WTC11 (cell line): ENCODE measurements at regions not wholly inside any gene's neighbourhood (a gene's known extent, or its start where the extent isn't known, plus 50 kb on each side); places are given as distances from the start of the nearest gene placed in this dataset.
"Not testable (repeated sequence)": the region's sequence is repeated elsewhere in the genome, so short reads cannot be mapped to it uniquely, and the experiment has no call there.

Source experiments
- ATAC-seq: fragments of 200-7000 bp; cut with Tn5 transposase; 2 replicates; pipeline ENCODE4 v1.10.0; 2021; ENCODE audit warnings: mild to moderate bottlenecking, moderate library complexity
- CTCF ChIA-PET: fragments of 300-600 bp; sonication (Branson Sonifier 250); formaldehyde crosslinking; loops from one replicate; lab custom pipeline; 2021; ENCODE audit warnings: antibody characterized with exemption; lab: Charles Lee
- POLR2A ChIA-PET: fragments of 350-600 bp; sonication (Branson Sonifier 250); formaldehyde crosslinking; loops from one replicate; lab custom pipeline; 2021; ENCODE audit warnings: antibody characterized with exemption; lab: Charles Lee
- DNase-seq: peaks from one replicate; pipeline ENCODE4 v3.0.0; 2021; ENCODE audit warnings: low spot score
- H3K27ac Mint-ChIP-seq: 2 replicates; pipeline ENCODE4 v1.8.0; 2021; ENCODE audit warnings: mixed read lengths
- H3K27me3 Mint-ChIP-seq: 2 replicates; pipeline ENCODE4 v1.8.0; 2021; ENCODE audit warnings: low read depth, mild to moderate bottlenecking, moderate library complexity, mixed read lengths
- H3K36me3 Mint-ChIP-seq: 2 replicates; pipeline ENCODE4 v1.8.0; 2021; ENCODE audit warnings: mixed read lengths
- H3K4me1 Mint-ChIP-seq: 2 replicates; pipeline ENCODE4 v1.8.0; 2022; ENCODE audit warnings: mixed read lengths
- H3K4me3 Mint-ChIP-seq: 2 replicates; pipeline ENCODE4 v1.8.0; 2021; ENCODE audit warnings: mild to moderate bottlenecking, moderate library complexity, mixed read lengths
- H3K9me3 Mint-ChIP-seq: 2 replicates; pipeline ENCODE4 v1.8.0; 2021; ENCODE audit warnings: mixed read lengths
- CTCF ChIP-seq: fragments of 200-600 bp; IDR thresholded peaks from 2 replicates; pipeline ENCODE4 v1.8.0; 2022; ENCODE audit warnings: antibody characterized with exemption
- ELF4 ChIP-seq: sonication (generic); formaldehyde crosslinking; IDR thresholded peaks from 2 replicates; pipeline ENCODE4 v1.8.1; 2022; ENCODE audit warnings: low read depth, mild to moderate bottlenecking, moderate library complexity, missing genetic modification reagents
- EMX1 ChIP-seq: fragments of 250-450 bp; sonication (Bioruptor Pico); IDR thresholded peaks from 2 replicates; pipeline ENCODE4 v1.8.0; 2021; ENCODE audit warnings: mild to moderate bottlenecking
- KAT7 ChIP-seq: sonication (generic); formaldehyde crosslinking; IDR thresholded peaks from 2 replicates; pipeline ENCODE4 v1.8.1; 2023; ENCODE audit warnings: missing genetic modification reagents, mild to moderate bottlenecking, borderline replicate concordance
- MLX ChIP-seq: sonication (generic); formaldehyde crosslinking; IDR thresholded peaks from 2 replicates; pipeline ENCODE4 v1.8.1; 2023; ENCODE audit warnings: mild to moderate bottlenecking, missing genetic modification reagents, moderate library complexity
- NFYB ChIP-seq: sonication (generic); formaldehyde crosslinking; conservative IDR thresholded peaks from 2 replicates; pipeline ENCODE4 v1.8.0; 2022; ENCODE audit warnings: low read depth, missing genetic modification reagents
- PRDM15 ChIP-seq: sonication (generic); formaldehyde crosslinking; IDR thresholded peaks from 2 replicates; pipeline ENCODE4 v1.8.0; 2022; ENCODE audit warnings: missing genetic modification reagents
- RELA ChIP-seq: sonication (generic); formaldehyde crosslinking; IDR thresholded peaks from 2 replicates; pipeline ENCODE4 v1.8.1; 2022; ENCODE audit warnings: missing genetic modification reagents, mild to moderate bottlenecking, borderline replicate concordance
- TEAD1 ChIP-seq: sonication (generic); formaldehyde crosslinking; IDR thresholded peaks from 2 replicates; pipeline ENCODE4 v1.8.0; 2022; ENCODE audit warnings: mild to moderate bottlenecking, missing genetic modification reagents
- TEAD4 ChIP-seq: sonication (generic); formaldehyde crosslinking; IDR thresholded peaks from 2 replicates; pipeline ENCODE4 v1.8.0; 2022; ENCODE audit warnings: mild to moderate bottlenecking, missing genetic modification reagents
- TP53 ChIP-seq: sonication (generic); formaldehyde crosslinking; IDR thresholded peaks from 2 replicates; pipeline ENCODE4 v1.8.1; 2023; ENCODE audit warnings: mild to moderate bottlenecking, missing genetic modification reagents
- USF1 ChIP-seq: sonication (generic); formaldehyde crosslinking; IDR thresholded peaks from 2 replicates; pipeline ENCODE4 v1.8.0; 2022; ENCODE audit warnings: mild to moderate bottlenecking, missing genetic modification reagents
- ZNF219 ChIP-seq: sonication (generic); formaldehyde crosslinking; IDR thresholded peaks from 2 replicates; pipeline ENCODE4 v1.8.0; 2023; ENCODE audit warnings: missing genetic modification reagents, mild to moderate bottlenecking, borderline replicate concordance
- ZNF232 ChIP-seq: sonication (generic); formaldehyde crosslinking; IDR thresholded peaks from 2 replicates; pipeline ENCODE4 v1.8.0; 2022; ENCODE audit warnings: mild to moderate bottlenecking, missing genetic modification reagents
- ZNF423 ChIP-seq: fragments of 250-450 bp; sonication (Bioruptor Pico); IDR thresholded peaks from 2 replicates; pipeline ENCODE4 v2.1.2; 2022; ENCODE audit warnings: mild to moderate bottlenecking, moderate library complexity
- ZNF512 ChIP-seq: sonication (generic); formaldehyde crosslinking; IDR thresholded peaks from 2 replicates; pipeline ENCODE4 v1.8.1; 2022; ENCODE audit warnings: missing genetic modification reagents, borderline replicate concordance
- TF ChIP-seq, protein P1 (sequence below): sonication (generic); formaldehyde crosslinking; IDR thresholded peaks from 2 replicates; pipeline ENCODE4 v1.8.1; 2023; ENCODE audit warnings: mild to moderate bottlenecking, missing genetic modification reagents
- TF ChIP-seq, protein P2 (sequence below): sonication (generic); formaldehyde crosslinking; IDR thresholded peaks from 2 replicates; pipeline ENCODE4 v1.8.1; 2023; ENCODE audit warnings: mild to moderate bottlenecking, missing genetic modification reagents

DNA sequence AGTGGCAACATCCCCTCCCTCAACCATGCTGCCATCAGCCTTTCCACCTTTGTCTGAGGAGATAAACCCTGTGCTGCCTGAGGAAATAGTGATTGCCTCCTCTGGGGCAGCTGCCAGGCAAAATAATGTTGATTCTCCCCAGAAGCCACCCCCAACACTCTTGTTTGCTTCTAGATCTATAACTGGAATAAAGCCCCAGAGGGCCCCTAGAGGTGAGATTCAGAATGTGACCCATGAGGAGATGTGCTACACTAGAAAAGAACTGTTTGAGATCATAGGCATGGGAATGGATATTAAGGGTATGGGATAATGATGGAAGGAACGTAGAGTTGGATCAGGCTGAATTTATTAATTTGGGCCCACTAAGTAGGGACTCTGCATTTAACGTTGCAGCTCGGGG, 116.3 kb upstream of the RMP24 start (continued):
- TF ChIP-seq ELF4 (CRISPR knock-in tag) (no peak), ZNF232 (no peak), USF1 (no peak)

DNA sequence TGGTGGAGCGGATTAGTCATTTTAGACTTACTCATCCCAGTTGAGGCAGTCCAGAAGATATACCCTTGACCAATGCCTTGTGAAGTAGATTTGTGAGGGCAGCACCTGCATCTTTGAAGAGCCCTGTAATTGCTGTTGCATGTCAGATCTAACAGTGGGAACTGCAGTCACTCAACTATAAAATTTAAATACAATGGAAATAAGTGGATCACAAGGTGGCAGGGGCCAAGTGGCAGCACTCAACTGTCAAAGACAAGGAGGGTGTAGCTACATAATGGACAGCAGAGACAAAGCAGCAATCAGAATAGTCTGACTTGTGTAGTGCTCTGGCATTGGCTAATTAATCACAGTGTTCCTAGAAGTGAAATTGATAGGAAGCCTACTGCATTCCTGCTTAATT, 115.8 kb upstream of the RMP24 start:
- Mint-ChIP-seq H3K9me3 (peaks cover 40% of the 10 kb centered on the region), H3K4me1 (peaks cover 38% of the 10 kb centered on the region), H3K36me3 (peaks cover 34% of the 10 kb centered on the region)
- H3K27ac Mint-ChIP-seq, POLR2A ChIA-PET, H3K4me3 Mint-ChIP-seq, DNase-seq, H3K27me3 Mint-ChIP-seq, CTCF ChIA-PET, ATAC-seq: not testable (repeated sequence)

DNA sequence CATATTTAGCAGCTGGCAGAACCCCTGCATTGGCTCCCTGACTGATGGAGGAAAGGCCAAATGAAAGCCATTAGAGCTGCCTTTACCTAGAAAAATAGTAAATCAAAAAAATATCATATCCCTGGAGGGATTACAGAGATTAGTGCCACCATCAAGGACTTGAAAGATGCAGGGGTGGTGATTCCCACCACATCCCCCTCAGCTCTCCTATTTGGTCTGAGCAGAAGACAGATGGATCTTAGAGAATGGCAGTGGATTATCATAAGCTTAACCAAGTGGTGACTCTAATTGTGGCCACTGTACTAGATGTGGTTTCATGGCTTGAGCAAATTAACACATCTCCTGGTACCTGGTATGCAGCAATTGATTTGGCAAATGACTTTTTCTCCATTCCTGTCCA, 114.9 kb upstream of the RMP24 start:
- H3K4me3 Mint-ChIP-seq, POLR2A ChIA-PET, ATAC-seq, CTCF ChIA-PET, H3K27me3 Mint-ChIP-seq, H3K27ac Mint-ChIP-seq, DNase-seq: not testable (repeated sequence)
- peaks cover 40% of the 10 kb centered on the region for H3K9me3 Mint-ChIP-seq
- peaks cover 38% of the 10 kb centered on the region for H3K4me1 Mint-ChIP-seq
- peaks cover 34% of the 10 kb centered on the region for H3K36me3 Mint-ChIP-seq

GRCh38 chr18:35861367-35862118, 110.9 kb upstream of the RMP24 start:
- ChIA-PET CTCF (no interaction called here), POLR2A (no interaction called here)
- H3K36me3 Mint-ChIP-seq: peaks cover 21% of the 10 kb centered on the region
- H3K27me3 Mint-ChIP-seq: no peaks in the 10 kb centered on the region
- ATAC-seq (peak; percentile 22; the same call in 1 of the 2 replicates), DNase-seq (no peak)
- H3K27ac Mint-ChIP-seq: peak overlapping the region; percentile 83
- H3K9me3 Mint-ChIP-seq: peaks cover 30% of the 10 kb centered on the region
- H3K4me3 Mint-ChIP-seq: no peak overlapping the region
- peaks cover 23% of the 10 kb centered on the region for H3K4me1 Mint-ChIP-seq
- TF ChIP-seq EMX1: no peak
- TF ChIP-seq, protein P1, sequence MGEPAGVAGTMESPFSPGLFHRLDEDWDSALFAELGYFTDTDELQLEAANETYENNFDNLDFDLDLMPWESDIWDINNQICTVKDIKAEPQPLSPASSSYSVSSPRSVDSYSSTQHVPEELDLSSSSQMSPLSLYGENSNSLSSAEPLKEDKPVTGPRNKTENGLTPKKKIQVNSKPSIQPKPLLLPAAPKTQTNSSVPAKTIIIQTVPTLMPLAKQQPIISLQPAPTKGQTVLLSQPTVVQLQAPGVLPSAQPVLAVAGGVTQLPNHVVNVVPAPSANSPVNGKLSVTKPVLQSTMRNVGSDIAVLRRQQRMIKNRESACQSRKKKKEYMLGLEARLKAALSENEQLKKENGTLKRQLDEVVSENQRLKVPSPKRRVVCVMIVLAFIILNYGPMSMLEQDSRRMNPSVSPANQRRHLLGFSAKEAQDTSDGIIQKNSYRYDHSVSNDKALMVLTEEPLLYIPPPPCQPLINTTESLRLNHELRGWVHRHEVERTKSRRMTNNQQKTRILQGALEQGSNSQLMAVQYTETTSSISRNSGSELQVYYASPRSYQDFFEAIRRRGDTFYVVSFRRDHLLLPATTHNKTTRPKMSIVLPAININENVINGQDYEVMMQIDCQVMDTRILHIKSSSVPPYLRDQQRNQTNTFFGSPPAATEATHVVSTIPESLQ: no peak
- no peak for TF ChIP-seq RELA (CRISPR knock-in tag)
- no peak for TF ChIP-seq TEAD4
- TF ChIP-seq ZNF423 (CRISPR knock-in tag): no peak
- TF ChIP-seq KAT7 (CRISPR knock-in tag): no peak
- TF ChIP-seq TEAD1 (CRISPR knock-in tag): no peak
- no peak for TF ChIP-seq NFYB
- TF ChIP-seq, protein P2, sequence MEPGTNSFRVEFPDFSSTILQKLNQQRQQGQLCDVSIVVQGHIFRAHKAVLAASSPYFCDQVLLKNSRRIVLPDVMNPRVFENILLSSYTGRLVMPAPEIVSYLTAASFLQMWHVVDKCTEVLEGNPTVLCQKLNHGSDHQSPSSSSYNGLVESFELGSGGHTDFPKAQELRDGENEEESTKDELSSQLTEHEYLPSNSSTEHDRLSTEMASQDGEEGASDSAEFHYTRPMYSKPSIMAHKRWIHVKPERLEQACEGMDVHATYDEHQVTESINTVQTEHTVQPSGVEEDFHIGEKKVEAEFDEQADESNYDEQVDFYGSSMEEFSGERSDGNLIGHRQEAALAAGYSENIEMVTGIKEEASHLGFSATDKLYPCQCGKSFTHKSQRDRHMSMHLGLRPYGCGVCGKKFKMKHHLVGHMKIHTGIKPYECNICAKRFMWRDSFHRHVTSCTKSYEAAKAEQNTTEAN: no peak
- no peak for TF ChIP-seq ZNF512 (CRISPR knock-in tag)
- no peak for TF ChIP-seq MLX (CRISPR knock-in tag)
- TF ChIP-seq CTCF: no peak
- TF ChIP-seq PRDM15: no peak
- TF ChIP-seq ZNF219 (CRISPR knock-in tag): no peak
- no peak for TF ChIP-seq TP53 (CRISPR knock-in tag)
